Chondrocyte (in vitro differentiated cells): ENCODE measurements at regions not wholly inside any gene's neighbourhood (a gene's known extent, or its start where the extent isn't known, plus 50 kb on each side); places are given as distances from the start of the nearest gene placed in this dataset.

Source experiments
- DNase-seq: peaks from one replicate; pipeline ENCODE4 v3.0.0; 2021; ENCODE audit warnings: mixed read lengths, low spot score
- H3K27ac Mint-ChIP-seq: one replicate; pipeline ENCODE4 v1.8.0; 2021; ENCODE audit warnings: mild to moderate bottlenecking, moderate library complexity, mixed read lengths; ENCODE audit not compliant: unreplicated experiment
- H3K27me3 Mint-ChIP-seq: 2 replicates; pipeline ENCODE4 v1.8.0; 2021; ENCODE audit warnings: low read depth, mixed read lengths
- H3K36me3 Mint-ChIP-seq: 2 replicates; pipeline ENCODE4 v1.8.0; 2021; ENCODE audit warnings: low read depth, mixed read lengths
- H3K4me1 Mint-ChIP-seq: 2 replicates; pipeline ENCODE4 v1.8.0; 2021; ENCODE audit warnings: low read depth, mild to moderate bottlenecking, mixed read lengths
- H3K4me3 Mint-ChIP-seq: one replicate; pipeline ENCODE4 v1.8.0; 2021; ENCODE audit warnings: mild to moderate bottlenecking, moderate library complexity, mixed read lengths; ENCODE audit not compliant: unreplicated experiment
- H3K9me3 Mint-ChIP-seq: 2 replicates; pipeline ENCODE4 v1.8.0; 2021; ENCODE audit warnings: low read depth, mixed read lengths
- CTCF ChIP-seq: fragments of 200-600 bp; sonication (generic); IDR thresholded peaks from 2 replicates; pipeline ENCODE4 v1.5.0; 2021; ENCODE audit warnings: antibody characterized with exemption, mild to moderate bottlenecking, moderate library complexity

- H3K27me3 Mint-ChIP-seq = no peaks in the 10 kb centered on the region
- DNase-seq = no peak
- H3K27ac Mint-ChIP-seq = no peak overlapping the region
- peaks cover 2% of the 10 kb centered on the region for H3K36me3 Mint-ChIP-seq
- peaks cover 12% of the 10 kb centered on the region for H3K4me1 Mint-ChIP-seq
- no peak overlapping the region for H3K4me3 Mint-ChIP-seq
- peaks cover 15% of the 10 kb centered on the region for H3K9me3 Mint-ChIP-seq
- TF ChIP-seq CTCF = no peak
These were observed 248.8 kb downstream of the ERMARD start for GRCh38 chr6:170000071-170000843.

GRCh38 chr6:169999367-169999766, 247.9 kb downstream of the ERMARD start:
- H3K4me3 Mint-ChIP-seq = no peak overlapping the region
- H3K9me3 Mint-ChIP-seq = peaks cover 12% of the 10 kb centered on the region
- no peaks in the 10 kb centered on the region for H3K36me3 Mint-ChIP-seq
- H3K27me3 Mint-ChIP-seq = no peaks in the 10 kb centered on the region
- H3K4me1 Mint-ChIP-seq = peaks cover 12% of the 10 kb centered on the region
- H3K27ac Mint-ChIP-seq = no peak overlapping the region
- TF ChIP-seq CTCF = no peak
- DNase-seq = no peak

- Mint-ChIP-seq H3K4me1 (peaks cover 12% of the 10 kb centered on the region), H3K27ac (no peak overlapping the region), H3K9me3 (peaks cover 10% of the 10 kb centered on the region), H3K27me3 (no peaks in the 10 kb centered on the region), H3K4me3 (no peak overlapping the region), H3K36me3 (no peaks in the 10 kb centered on the region)
- no peak for DNase-seq
- no peak for TF ChIP-seq CTCF
These were observed 247.0 kb downstream of the ERMARD start for GRCh38 chr6:169998457-169998856.

GRCh38 chr6:169997930-169998218, 246.5 kb downstream of the ERMARD start:
- Mint-ChIP-seq H3K9me3 (peaks cover 8% of the 10 kb centered on the region), H3K27ac (no peak overlapping the region), H3K4me1 (peaks cover 12% of the 10 kb centered on the region), H3K27me3 (no peaks in the 10 kb centered on the region), H3K4me3 (peak overlapping the region; percentile 21), H3K36me3 (no peaks in the 10 kb centered on the region)
- no peak for TF ChIP-seq CTCF
- DNase-seq = no peak

- H3K4me1 Mint-ChIP-seq = peaks cover 12% of the 10 kb centered on the region
- no peak for TF ChIP-seq CTCF
- no peaks in the 10 kb centered on the region for H3K27me3 Mint-ChIP-seq
- no peak overlapping the region for H3K4me3 Mint-ChIP-seq
- DNase-seq = no peak
- H3K9me3 Mint-ChIP-seq = peaks cover 6% of the 10 kb centered on the region
- H3K36me3 Mint-ChIP-seq = no peaks in the 10 kb centered on the region
- H3K27ac Mint-ChIP-seq = no peak overlapping the region
These were observed 245.9 kb downstream of the ERMARD start for GRCh38 chr6:169997187-169997929.
